ENCODE measurements at regions not wholly inside any gene's neighbourhood (a gene's known extent, or its start where the extent isn't known, plus 50 kb on each side); places are given as distances from the start of the nearest gene placed in this dataset.

DNA sequence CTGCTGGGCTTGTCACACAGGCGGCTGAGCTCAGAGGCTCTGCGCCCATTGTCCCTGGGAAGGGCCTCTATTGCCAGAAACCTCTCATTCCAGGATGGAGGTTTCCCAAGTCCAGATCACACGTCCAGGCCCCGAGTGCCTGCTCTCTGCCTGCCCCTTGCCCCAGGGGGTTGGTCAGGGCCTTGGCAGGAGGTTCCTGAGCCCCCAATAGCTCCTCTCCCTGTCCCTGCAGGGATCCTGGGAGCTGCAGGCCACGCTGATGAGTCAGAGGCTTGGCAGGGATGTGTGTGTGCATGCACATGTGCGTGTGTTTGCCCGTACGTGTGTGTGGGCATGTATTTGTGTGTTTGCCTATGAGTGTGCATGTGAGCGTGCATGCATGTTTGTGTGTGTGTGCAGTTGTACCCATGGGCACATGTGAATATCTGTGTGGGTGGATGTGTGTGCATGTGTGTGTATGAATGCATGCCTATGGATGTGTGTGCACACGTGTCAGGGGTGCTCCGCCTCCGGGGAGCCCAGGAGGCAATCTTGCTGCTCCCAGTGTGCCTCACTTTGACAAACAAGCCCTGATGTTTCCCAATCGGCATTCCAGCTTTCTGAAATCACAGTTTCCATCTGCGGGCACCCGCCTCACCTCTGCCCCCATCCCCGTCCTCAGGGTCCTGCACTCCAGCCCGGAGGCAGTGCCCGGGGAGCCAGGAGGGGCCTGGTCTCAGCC, 98.4 kb upstream of the GSE1 start (continued):
- TF ChIP-seq TCF7L2 (IDR thresholded peaks at IDR 0.05; ENCODE audit: low read depth, low read length) (no peak), KLF12 (CRISPR knock-in tag; IDR thresholded peaks at IDR 0.05; ENCODE audit: borderline replicate concordance) (peak; percentile 79; the same call in 1 of the 2 replicates), MAFF (IDR thresholded peaks at IDR 0.05; ENCODE audit: low read depth, low read length) (peak; percentile 14; the same call in 1 of the 2 replicates), ZFP82 (CRISPR knock-in tag; IDR thresholded peaks at IDR 0.05; ENCODE audit: borderline replicate concordance) (no peak), ELF4 (CRISPR knock-in tag; IDR thresholded peaks at IDR 0.05; ENCODE audit: borderline replicate concordance) (no peak), XBP1 (CRISPR knock-in tag; IDR thresholded peaks at IDR 0.05) (peak; percentile 21; the same call in 1 of the 2 replicates), ZNF790 (CRISPR knock-in tag; IDR thresholded peaks at IDR 0.05; ENCODE audit: borderline replicate concordance) (no peak; the same call in 1 of the 2 replicates), SRSF4 (IDR thresholded peaks at IDR 0.05; ENCODE audit: low read depth, low read length, poor library complexity, severe bottlenecking) (no peak), ZNF430 (CRISPR knock-in tag; IDR thresholded peaks at IDR 0.05) (peak; percentile 83; the same call in 1 of the 2 replicates), SMC3 (IDR thresholded peaks at IDR 0.05; ENCODE audit: low read length) (no peak; the same call in 1 of the 2 replicates), MBNL3 (CRISPR knock-in tag; conservative IDR thresholded peaks at IDR 0.05) (no peak), ZBTB37 (CRISPR knock-in tag; IDR thresholded peaks at IDR 0.05) (peak; percentile 47), RNF2 (conservative IDR thresholded peaks at IDR 0.05; ENCODE audit: low read depth) (peak; percentile 90), RXRB (CRISPR knock-in tag; IDR thresholded peaks at IDR 0.05; ENCODE audit: borderline replicate concordance) (peak; percentile 96), ZNF737 (CRISPR knock-in tag; IDR thresholded peaks at IDR 0.05; ENCODE audit: borderline replicate concordance) (0 out of 2 replicates have a peak, but pooled peaks have one; percentile 91), YEATS4 (CRISPR knock-in tag; IDR thresholded peaks at IDR 0.05; ENCODE audit: borderline replicate concordance) (peak; percentile 98), ZNF761 (CRISPR knock-in tag; conservative IDR thresholded peaks at IDR 0.05) (peak; percentile 98), ZNF337 (CRISPR knock-in tag; IDR thresholded peaks at IDR 0.05; ENCODE audit: borderline replicate concordance, low read depth) (peak; percentile 96; the same call in 1 of the 2 replicates), ZNF687 (CRISPR knock-in tag; IDR thresholded peaks at IDR 0.05) (peak; percentile 98)
- TF ChIP-seq, protein P1, sequence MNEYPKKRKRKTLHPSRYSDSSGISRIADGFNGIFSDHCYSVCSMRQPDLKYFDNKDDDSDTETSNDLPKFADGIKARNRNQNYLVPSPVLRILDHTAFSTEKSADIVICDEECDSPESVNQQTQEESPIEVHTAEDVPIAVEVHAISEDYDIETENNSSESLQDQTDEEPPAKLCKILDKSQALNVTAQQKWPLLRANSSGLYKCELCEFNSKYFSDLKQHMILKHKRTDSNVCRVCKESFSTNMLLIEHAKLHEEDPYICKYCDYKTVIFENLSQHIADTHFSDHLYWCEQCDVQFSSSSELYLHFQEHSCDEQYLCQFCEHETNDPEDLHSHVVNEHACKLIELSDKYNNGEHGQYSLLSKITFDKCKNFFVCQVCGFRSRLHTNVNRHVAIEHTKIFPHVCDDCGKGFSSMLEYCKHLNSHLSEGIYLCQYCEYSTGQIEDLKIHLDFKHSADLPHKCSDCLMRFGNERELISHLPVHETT (CRISPR knock-in tag; conservative IDR thresholded peaks at IDR 0.05): peak; percentile 64
- TF ChIP-seq, protein P2, sequence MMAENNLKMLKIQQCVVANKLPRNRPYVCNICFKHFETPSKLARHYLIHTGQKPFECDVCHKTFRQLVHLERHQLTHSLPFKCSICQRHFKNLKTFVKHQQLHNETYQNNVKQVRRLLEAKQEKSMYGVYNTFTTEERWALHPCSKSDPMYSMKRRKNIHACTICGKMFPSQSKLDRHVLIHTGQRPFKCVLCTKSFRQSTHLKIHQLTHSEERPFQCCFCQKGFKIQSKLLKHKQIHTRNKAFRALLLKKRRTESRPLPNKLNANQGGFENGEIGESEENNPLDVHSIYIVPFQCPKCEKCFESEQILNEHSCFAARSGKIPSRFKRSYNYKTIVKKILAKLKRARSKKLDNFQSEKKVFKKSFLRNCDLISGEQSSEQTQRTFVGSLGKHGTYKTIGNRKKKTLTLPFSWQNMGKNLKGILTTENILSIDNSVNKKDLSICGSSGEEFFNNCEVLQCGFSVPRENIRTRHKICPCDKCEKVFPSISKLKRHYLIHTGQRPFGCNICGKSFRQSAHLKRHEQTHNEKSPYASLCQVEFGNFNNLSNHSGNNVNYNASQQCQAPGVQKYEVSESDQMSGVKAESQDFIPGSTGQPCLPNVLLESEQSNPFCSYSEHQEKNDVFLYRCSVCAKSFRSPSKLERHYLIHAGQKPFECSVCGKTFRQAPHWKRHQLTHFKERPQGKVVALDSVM (CRISPR knock-in tag; IDR thresholded peaks at IDR 0.05): peak; percentile 91
